ENCODE measurements at regions not wholly inside any gene's neighbourhood (a gene's known extent, or its start where the extent isn't known, plus 50 kb on each side); places are given as distances from the start of the nearest gene placed in this dataset.

DNA sequence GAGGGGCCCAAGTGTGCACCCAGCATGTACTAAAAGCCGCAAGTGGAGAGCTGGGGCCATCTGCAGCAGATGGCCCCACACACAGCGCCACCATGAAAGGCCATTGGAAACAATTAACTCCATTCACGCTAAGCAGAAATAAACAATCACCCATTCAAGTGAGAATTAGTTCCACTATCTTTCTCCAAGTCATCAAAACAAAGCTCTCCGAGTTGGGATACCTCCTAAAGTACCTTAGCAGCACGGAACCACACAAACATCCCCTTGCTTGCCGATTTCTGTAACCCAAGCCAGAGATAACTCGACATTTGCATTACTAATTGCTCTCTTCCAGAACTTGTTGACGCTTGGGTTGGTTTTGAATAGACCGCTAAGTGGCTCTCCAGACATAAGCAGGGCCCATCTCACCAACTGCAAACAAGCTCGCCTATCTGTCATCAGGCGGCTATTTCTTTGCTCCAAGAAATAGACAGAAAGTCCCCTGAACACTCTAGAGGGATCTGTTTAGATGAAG lies 840.6 kb upstream of the SALL3 start:
- no peaks in the 10 kb centered on the region for H3K4me1 ChIP-seq (ENCODE audit: control insufficient read depth in 2 of 2, insufficient read depth in 2 of 2, low read length in 1 of 2)

DNA sequence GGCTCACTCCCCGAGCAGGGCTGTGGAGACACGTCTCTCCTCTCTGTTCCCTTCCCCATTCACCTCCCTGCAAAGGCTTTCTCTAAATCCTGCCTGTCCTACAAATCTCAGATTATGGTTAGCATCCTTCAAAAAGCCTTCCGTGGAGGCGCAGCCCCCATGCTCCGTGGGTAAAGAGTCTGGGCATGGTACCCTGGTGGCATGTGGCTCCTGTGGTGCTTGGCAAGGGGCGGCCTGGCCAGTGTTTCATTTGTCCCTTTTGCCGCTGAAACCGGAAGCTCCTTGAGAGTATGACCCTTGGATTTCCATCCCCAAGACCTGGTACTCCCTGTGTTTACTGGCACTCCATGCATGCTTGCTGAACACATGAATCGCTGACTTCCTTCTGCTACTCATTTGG lies 839.3 kb upstream of the SALL3 start:
- WGBS, 2 donors: 83 to 91% methylated on average over 9 of the region's 9 CpGs
- H3K4me1 ChIP-seq (ENCODE audit: control insufficient read depth in 2 of 2, insufficient read depth in 2 of 2, low read length in 1 of 2): peaks cover 3 to 7% of the 10 kb centered on the region in 2 donors
- H3K36me3 ChIP-seq (ENCODE audit: control insufficient read depth in 2 of 2, insufficient read depth in 2 of 2, low read length in 1 of 2): no peaks in the 10 kb centered on the region
- no peak overlapping the region for H3K4me3 ChIP-seq (ENCODE audit: low read depth in 1 of 2, low read length in 2 of 2)
- H3K27me3 ChIP-seq (ENCODE audit: control insufficient read depth in 1 of 2, insufficient read depth in 2 of 2, low read length in 2 of 2): no peaks in the 10 kb centered on the region
- no peak overlapping the region for H3K27ac ChIP-seq (ENCODE audit: low read depth in 2 of 2, low read length in 1 of 2)
- H3K9me3 ChIP-seq (ENCODE audit: control insufficient read depth in 2 of 2, insufficient read depth in 1 of 2, low read depth in 1 of 2, low read length in 1 of 2): no peaks in the 10 kb centered on the region

More for the DNA sequence above, 840.6 kb upstream of the SALL3 start:
- Histone ChIP-seq H3K4me3 (ENCODE audit: low read depth in 1 of 2, low read length in 2 of 2) (no peak overlapping the region), H3K36me3 (ENCODE audit: control insufficient read depth in 2 of 2, insufficient read depth in 2 of 2, low read length in 1 of 2) (no peaks in the 10 kb centered on the region), H3K27ac (ENCODE audit: low read depth in 2 of 2, low read length in 1 of 2) (no peak overlapping the region), H3K27me3 (ENCODE audit: control insufficient read depth in 1 of 2, insufficient read depth in 2 of 2, low read length in 2 of 2) (no peaks in the 10 kb centered on the region), H3K9me3 (ENCODE audit: control insufficient read depth in 2 of 2, insufficient read depth in 1 of 2, low read depth in 1 of 2, low read length in 1 of 2) (no peaks in the 10 kb centered on the region)
- WGBS, 2 donors: 58 to 71% methylated on average over 11 of the region's 11 CpGs

- Histone ChIP-seq H3K36me3 (ENCODE audit: control insufficient read depth in 2 of 2, insufficient read depth in 2 of 2, low read length in 1 of 2) (no peaks in the 10 kb centered on the region), H3K27me3 (ENCODE audit: control insufficient read depth in 1 of 2, insufficient read depth in 2 of 2, low read length in 2 of 2) (no peaks in the 10 kb centered on the region), H3K4me1 (ENCODE audit: control insufficient read depth in 2 of 2, insufficient read depth in 2 of 2, low read length in 1 of 2) (peaks cover 3 to 7% of the 10 kb centered on the region in 2 donors), H3K4me3 (ENCODE audit: low read depth in 1 of 2, low read length in 2 of 2) (no peak overlapping the region), H3K9me3 (ENCODE audit: control insufficient read depth in 2 of 2, insufficient read depth in 1 of 2, low read depth in 1 of 2, low read length in 1 of 2) (no peaks in the 10 kb centered on the region), H3K27ac (ENCODE audit: low read depth in 2 of 2, low read length in 1 of 2) (no peak overlapping the region)
- WGBS, 2 donors: 63 to 72% methylated on average over 11 of the region's 11 CpGs
These were observed 834.9 kb upstream of the SALL3 start for GRCh38 chr18:78144669-78145068.

DNA sequence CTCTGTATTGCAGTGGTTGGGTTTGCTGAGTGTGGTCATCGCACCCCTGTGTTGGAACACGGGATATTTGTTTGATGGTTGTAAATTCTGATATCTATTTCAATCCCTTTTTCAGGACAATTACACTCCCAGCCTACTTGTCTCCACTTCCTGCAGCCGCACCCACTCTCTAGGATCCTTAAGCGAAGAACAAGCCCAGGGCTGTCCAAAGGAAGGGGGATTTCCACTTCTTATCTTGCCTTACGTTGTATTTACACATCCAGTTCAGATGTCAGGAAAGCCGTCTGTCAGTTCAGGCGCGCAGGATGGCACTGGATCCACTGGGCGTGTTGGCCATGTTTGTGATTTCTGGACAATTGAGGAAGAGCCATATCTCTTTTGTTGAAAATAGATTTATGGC lies 834.5 kb upstream of the SALL3 start:
- Histone ChIP-seq H3K9me3 (ENCODE audit: control insufficient read depth in 2 of 2, insufficient read depth in 1 of 2, low read depth in 1 of 2, low read length in 1 of 2) (no peaks in the 10 kb centered on the region), H3K4me1 (ENCODE audit: control insufficient read depth in 2 of 2, insufficient read depth in 2 of 2, low read length in 1 of 2) (peaks cover 3 to 7% of the 10 kb centered on the region in 2 donors), H3K36me3 (ENCODE audit: control insufficient read depth in 2 of 2, insufficient read depth in 2 of 2, low read length in 1 of 2) (no peaks in the 10 kb centered on the region), H3K4me3 (ENCODE audit: low read depth in 1 of 2, low read length in 2 of 2) (no peak overlapping the region), H3K27ac (ENCODE audit: low read depth in 2 of 2, low read length in 1 of 2) (no peak overlapping the region), H3K27me3 (ENCODE audit: control insufficient read depth in 1 of 2, insufficient read depth in 2 of 2, low read length in 2 of 2) (no peaks in the 10 kb centered on the region)
- WGBS, 2 donors: 50 to 52% methylated on average over 9 of the region's 9 CpGs

- WGBS, 2 donors: 89% methylated on average over 17 of the region's 17 CpGs
- Histone ChIP-seq H3K27ac (ENCODE audit: low read depth in 2 of 2, low read length in 1 of 2) (no peak overlapping the region), H3K9me3 (ENCODE audit: control insufficient read depth in 2 of 2, insufficient read depth in 1 of 2, low read depth in 1 of 2, low read length in 1 of 2) (no peaks in the 10 kb centered on the region), H3K4me3 (ENCODE audit: low read depth in 1 of 2, low read length in 2 of 2) (no peak overlapping the region), H3K4me1 (ENCODE audit: control insufficient read depth in 2 of 2, insufficient read depth in 2 of 2, low read length in 1 of 2) (peaks cover 3 to 7% of the 10 kb centered on the region in 2 donors), H3K27me3 (ENCODE audit: control insufficient read depth in 1 of 2, insufficient read depth in 2 of 2, low read length in 2 of 2) (no peaks in the 10 kb centered on the region), H3K36me3 (ENCODE audit: control insufficient read depth in 2 of 2, insufficient read depth in 2 of 2, low read length in 1 of 2) (no peaks in the 10 kb centered on the region)
These were observed 833.2 kb upstream of the SALL3 start for GRCh38 chr18:78146136-78147085.

- H3K36me3 ChIP-seq (ENCODE audit: control insufficient read depth in 2 of 2, insufficient read depth in 2 of 2, low read length in 1 of 2): no peaks in the 10 kb centered on the region
- 88 to 89% methylated on average over 7 of the region's 7 CpGs for WGBS, 2 donors
- H3K9me3 ChIP-seq (ENCODE audit: control insufficient read depth in 2 of 2, insufficient read depth in 1 of 2, low read depth in 1 of 2, low read length in 1 of 2): no peaks in the 10 kb centered on the region
- no peak overlapping the region for H3K27ac ChIP-seq (ENCODE audit: low read depth in 2 of 2, low read length in 1 of 2)
- no peaks in the 10 kb centered on the region for H3K4me1 ChIP-seq (ENCODE audit: control insufficient read depth in 2 of 2, insufficient read depth in 2 of 2, low read length in 1 of 2)
- H3K27me3 ChIP-seq (ENCODE audit: control insufficient read depth in 1 of 2, insufficient read depth in 2 of 2, low read length in 2 of 2): no peaks in the 10 kb centered on the region
- no peak overlapping the region for H3K4me3 ChIP-seq (ENCODE audit: low read depth in 1 of 2, low read length in 2 of 2)
These were observed 829.0 kb upstream of the SALL3 start for GRCh38 chr18:78150590-78150989.

DNA sequence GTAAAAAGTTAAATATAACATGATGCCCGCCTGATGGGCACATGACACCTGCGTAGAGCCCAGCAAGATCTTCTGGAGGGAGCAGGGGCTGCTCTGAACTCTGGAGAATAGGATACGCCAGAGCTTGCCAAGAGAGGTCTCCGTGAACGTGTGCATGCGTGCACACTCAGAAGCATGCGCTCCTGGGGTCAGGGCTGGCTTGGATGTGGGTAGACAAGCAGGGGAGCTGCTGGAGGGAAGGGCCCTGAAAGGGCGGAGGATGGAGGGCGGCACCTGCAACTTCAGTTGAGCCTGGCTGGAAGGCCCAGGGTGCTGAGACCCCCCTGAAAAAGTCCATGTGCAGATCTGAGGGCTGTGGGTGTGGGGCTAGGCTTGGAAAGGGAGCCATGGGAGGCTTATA lies 828.4 kb upstream of the SALL3 start:
- Histone ChIP-seq H3K27me3 (ENCODE audit: control insufficient read depth in 1 of 2, insufficient read depth in 2 of 2, low read length in 2 of 2) (no peaks in the 10 kb centered on the region), H3K9me3 (ENCODE audit: control insufficient read depth in 2 of 2, insufficient read depth in 1 of 2, low read depth in 1 of 2, low read length in 1 of 2) (no peaks in the 10 kb centered on the region), H3K4me3 (ENCODE audit: low read depth in 1 of 2, low read length in 2 of 2) (no peak overlapping the region), H3K27ac (ENCODE audit: low read depth in 2 of 2, low read length in 1 of 2) (no peak overlapping the region), H3K36me3 (ENCODE audit: control insufficient read depth in 2 of 2, insufficient read depth in 2 of 2, low read length in 1 of 2) (no peaks in the 10 kb centered on the region), H3K4me1 (ENCODE audit: control insufficient read depth in 2 of 2, insufficient read depth in 2 of 2, low read length in 1 of 2) (no peaks in the 10 kb centered on the region)
- 88 to 92% methylated on average over 9 of the region's 9 CpGs for WGBS, 2 donors

- Histone ChIP-seq H3K9me3 (ENCODE audit: control insufficient read depth in 2 of 2, insufficient read depth in 1 of 2, low read depth in 1 of 2, low read length in 1 of 2) (no peaks in the 10 kb centered on the region), H3K27me3 (ENCODE audit: control insufficient read depth in 1 of 2, insufficient read depth in 2 of 2, low read length in 2 of 2) (no peaks in the 10 kb centered on the region), H3K4me1 (ENCODE audit: control insufficient read depth in 2 of 2, insufficient read depth in 2 of 2, low read length in 1 of 2) (no peaks in the 10 kb centered on the region), H3K27ac (ENCODE audit: low read depth in 2 of 2, low read length in 1 of 2) (no peak overlapping the region), H3K36me3 (ENCODE audit: control insufficient read depth in 2 of 2, insufficient read depth in 2 of 2, low read length in 1 of 2) (no peaks in the 10 kb centered on the region), H3K4me3 (ENCODE audit: low read depth in 1 of 2, low read length in 2 of 2) (no peak overlapping the region)
- 84 to 91% methylated on average over 17 of the region's 17 CpGs for WGBS, 2 donors
These were observed 827.5 kb upstream of the SALL3 start for GRCh38 chr18:78151948-78152725.

DNA sequence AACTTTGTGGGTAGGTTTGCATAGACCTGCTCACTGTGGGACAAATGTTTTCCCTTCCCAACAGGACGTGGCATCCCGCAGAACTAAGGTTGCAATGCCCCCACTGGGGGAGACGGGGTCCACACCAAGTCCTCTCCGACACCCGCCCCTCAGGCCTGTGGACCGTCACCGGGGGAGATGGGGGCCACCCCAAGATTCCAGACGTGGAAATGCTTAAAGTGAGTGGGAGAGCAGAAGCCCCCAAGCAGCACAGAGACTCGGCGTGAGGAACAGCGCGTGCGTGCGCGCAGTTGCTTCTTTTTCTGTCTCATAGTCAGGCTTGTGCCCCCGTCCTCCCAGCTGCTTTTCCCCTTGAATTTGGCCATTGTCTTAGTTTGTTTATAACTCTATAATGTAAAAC lies 826.3 kb upstream of the SALL3 start:
- no peaks in the 10 kb centered on the region for H3K27me3 ChIP-seq (ENCODE audit: control insufficient read depth in 1 of 2, insufficient read depth in 2 of 2, low read length in 2 of 2)
- H3K4me3 ChIP-seq (ENCODE audit: low read depth in 1 of 2, low read length in 2 of 2): no peak overlapping the region
- no peaks in the 10 kb centered on the region for H3K9me3 ChIP-seq (ENCODE audit: control insufficient read depth in 2 of 2, insufficient read depth in 1 of 2, low read depth in 1 of 2, low read length in 1 of 2)
- 86 to 91% methylated on average over 16 of the region's 16 CpGs for WGBS, 2 donors
- no peaks in the 10 kb centered on the region for H3K4me1 ChIP-seq (ENCODE audit: control insufficient read depth in 2 of 2, insufficient read depth in 2 of 2, low read length in 1 of 2)
- no peaks in the 10 kb centered on the region for H3K36me3 ChIP-seq (ENCODE audit: control insufficient read depth in 2 of 2, insufficient read depth in 2 of 2, low read length in 1 of 2)
- no peak overlapping the region for H3K27ac ChIP-seq (ENCODE audit: low read depth in 2 of 2, low read length in 1 of 2)
